Uterus (tissue), 3 donors: ENCODE measurements at regions not wholly inside any gene's neighbourhood (a gene's known extent, or its start where the extent isn't known, plus 50 kb on each side); places are given as distances from the start of the nearest gene placed in this dataset.
A peak's percentile ranks its signal among the peaks of the same experiment; 100 is the strongest.

Source experiments
- DNase-seq, 2 donors: peaks; one replicate each; pipeline ENCODE4 v3.0.0-alpha.2; 2019 to 2020
- H3K27ac ChIP-seq, 2 donors: fragments of 200-600 bp; sonication (generic); 1 replicate in 1 of 2; 2 replicates in 1 of 2; pipeline ENCODE4 v1.5.1; 2016 to 2018
- H3K27me3 ChIP-seq, 2 donors: fragments of 200-600 bp; sonication (generic); one replicate each; pipeline ENCODE4 v1.5.1; 2018 to 2019; ENCODE audit warnings: control low read depth in 1 of 2
- H3K36me3 ChIP-seq, 2 donors: fragments of 200-600 bp; sonication (generic); one replicate each; pipeline ENCODE4 v1.5.1; 2019; ENCODE audit warnings: control low read depth in 1 of 2
- H3K4me1 ChIP-seq, 2 donors: fragments of 200-600 bp; sonication (generic); one replicate each; pipeline ENCODE4 v1.5.1; 2018 to 2019; ENCODE audit warnings: control low read depth in 1 of 2
- H3K4me3 ChIP-seq, 2 donors: fragments of 200-600 bp; sonication (generic); 1 replicate in 1 of 2; 2 replicates in 1 of 2; pipeline ENCODE4 v1.5.1; 2018 to 2019; ENCODE audit warnings: mild to moderate bottlenecking in 1 of 2
- H3K9me3 ChIP-seq, 2 donors: fragments of 200-600 bp; sonication (generic); one replicate each; pipeline ENCODE4 v1.5.1; 2019; ENCODE audit warnings: control low read depth in 1 of 2
- CTCF ChIP-seq, 4 experiments: fragments of 200-600 bp in 2 of 4; fragments of 450-650 bp in 2 of 4; sonication (generic) in 2 of 4; IDR thresholded peaks; one replicate each; pipeline ENCODE4 v1.5.1; 2016 to 2019; ENCODE audit warnings: antibody characterized with exemption in 4 of 4, mild to moderate bottlenecking in 2 of 4, moderate library complexity in 1 of 4
- POLR2A ChIP-seq, 2 donors: fragments of 450-650 bp; IDR thresholded peaks; one replicate each; pipeline ENCODE4 v1.6.1; 2016; ENCODE audit warnings: antibody characterized with exemption in 2 of 2, mild to moderate bottlenecking in 1 of 2, moderate library complexity in 1 of 2
- intact Hi-C: fragments of 100-400 bp; cut with DNase I; formaldehyde crosslinking; loops from one replicate; pipeline ENCODE4 v1.15.1; 2023; ENCODE audit warnings: low total_unique reads
- donor health status: DM: yes; HTN: yes; CAD: no.

GRCh38 chr10:22476601-22477321 lies 131.5 kb downstream of the SPAG6 start:
- H3K4me1 ChIP-seq = peaks cover 0 to 3% of the 10 kb centered on the region in 2 donors
- intact Hi-C loops = no loop called here
- H3K27ac ChIP-seq = no peak overlapping the region
- TF ChIP-seq CTCF (IDR thresholded peaks at IDR 0.05) (no peak), POLR2A (IDR thresholded peaks at IDR 0.05) (no peak)
- peaks cover 10 to 19% of the 10 kb centered on the region in 2 donors for H3K27me3 ChIP-seq
- peak overlapping the region; percentile 17 to 29 for H3K4me3 ChIP-seq
- H3K36me3 ChIP-seq = no peaks in the 10 kb centered on the region
- no peak for DNase-seq
- H3K9me3 ChIP-seq = no peaks in the 10 kb centered on the region

- Histone ChIP-seq H3K27ac (no peak overlapping the region), H3K4me3 (no peak overlapping the region), H3K36me3 (no peaks in the 10 kb centered on the region), H3K4me1 (peaks cover 0 to 3% of the 10 kb centered on the region in 2 donors), H3K27me3 (peaks cover 10 to 19% of the 10 kb centered on the region in 2 donors), H3K9me3 (no peaks in the 10 kb centered on the region)
- no peak for DNase-seq
- TF ChIP-seq POLR2A (IDR thresholded peaks at IDR 0.05) (no peak), CTCF (IDR thresholded peaks at IDR 0.05) (no peak)
- intact Hi-C loops = no loop called here
Measured at GRCh38 chr10:22477334-22478287, 132.3 kb downstream of the SPAG6 start.

- no peak overlapping the region for H3K4me3 ChIP-seq
- DNase-seq = no peak
- peaks cover 10 to 12% of the 10 kb centered on the region in 2 donors for H3K27me3 ChIP-seq
- H3K27ac ChIP-seq = no peak overlapping the region
- TF ChIP-seq CTCF (IDR thresholded peaks at IDR 0.05) (no peak), POLR2A (IDR thresholded peaks at IDR 0.05) (no peak)
- H3K9me3 ChIP-seq = no peaks in the 10 kb centered on the region
- H3K4me1 ChIP-seq = peaks cover 0 to 3% of the 10 kb centered on the region in 2 donors
- no peaks in the 10 kb centered on the region for H3K36me3 ChIP-seq
- intact Hi-C loops = no loop called here
Measured at GRCh38 chr10:22478555-22479334, 133.4 kb downstream of the SPAG6 start.

- H3K4me3 ChIP-seq = no peak overlapping the region
- H3K4me1 ChIP-seq = peaks cover 0 to 3% of the 10 kb centered on the region in 2 donors
- intact Hi-C loops = no loop called here
- no peak for DNase-seq
- TF ChIP-seq CTCF (IDR thresholded peaks at IDR 0.05) (no peak), POLR2A (IDR thresholded peaks at IDR 0.05) (no peak)
- no peaks in the 10 kb centered on the region for H3K9me3 ChIP-seq
- no peaks in the 10 kb centered on the region for H3K36me3 ChIP-seq
- no peak overlapping the region for H3K27ac ChIP-seq
- H3K27me3 ChIP-seq = peaks cover 5 to 10% of the 10 kb centered on the region in 2 donors
Measured at GRCh38 chr10:22479419-22479818, 134.1 kb downstream of the SPAG6 start.
